Heart left ventricle (tissue), 16 donors: ENCODE measurements at regions not wholly inside any gene's neighbourhood (a gene's known extent, or its start where the extent isn't known, plus 50 kb on each side); places are given as distances from the start of the nearest gene placed in this dataset.

Experiments
- ATAC-seq, 4 donors: fragments of 200-7000 bp; cut with Tn5 transposase; one replicate each; pipeline ENCODE4 v1.9.1; 2020 to 2022; ENCODE audit warnings: moderate library complexity in 4 of 4, mild to moderate bottlenecking in 3 of 4, moderate number of reproducible peaks in 1 of 4
- DNase-seq, 5 donors: peaks; one replicate each; pipeline ENCODE4 v3.0.0-alpha.2; 2020
- H3K27ac ChIP-seq, 12 donors: fragments of 200-600 bp; sonication (generic) in 4 of 12; one replicate each; pipeline versions ENCODE4 v1.5.0 to v1.8.0; 2016 to 2022; ENCODE audit warnings: mild to moderate bottlenecking in 2 of 12
- H3K27me3 ChIP-seq, 9 donors: fragments of 200-600 bp; sonication (generic) in 2 of 9; one replicate each; pipeline versions ENCODE4 v1.5.1 to v1.8.0; 2016 to 2022; ENCODE audit warnings: mild to moderate bottlenecking in 3 of 9
- H3K36me3 ChIP-seq, 9 donors: fragments of 200-600 bp; sonication (generic) in 2 of 9; one replicate each; pipeline versions ENCODE4 v1.5.0 to v1.8.0; 2018 to 2022; ENCODE audit warnings: mild to moderate bottlenecking in 2 of 9
- H3K4me1 ChIP-seq, 12 donors: fragments of 200-600 bp; sonication (generic) in 4 of 12; one replicate each; pipeline versions ENCODE4 v1.5.0 to v1.8.0; 2016 to 2022; ENCODE audit warnings: mild to moderate bottlenecking in 3 of 12
- H3K4me3 ChIP-seq, 12 donors: fragments of 200-600 bp; sonication (generic) in 4 of 12; one replicate each; pipeline versions ENCODE4 v1.5.0 to v1.8.0; 2017 to 2022; ENCODE audit warnings: mild to moderate bottlenecking in 9 of 12, moderate library complexity in 4 of 12
- H3K9me3 ChIP-seq, 12 donors: fragments of 200-600 bp; sonication (generic) in 4 of 12; one replicate each; pipeline versions ENCODE4 v1.5.0 to v1.8.0; 2016 to 2022; ENCODE audit warnings: mild to moderate bottlenecking in 1 of 12
- CTCF ChIP-seq, 12 donors: fragments of 200-600 bp; sonication (generic) in 4 of 12; IDR thresholded peaks; one replicate each; pipeline versions ENCODE4 v1.5.0 to v1.8.0; 2018 to 2022; ENCODE audit warnings: antibody characterized with exemption in 12 of 12, mild to moderate bottlenecking in 5 of 12
- POLR2A ChIP-seq, 2 donors: fragments of 450-650 bp; IDR thresholded peaks; one replicate each; pipeline ENCODE4 v1.6.1; 2017; ENCODE audit warnings: antibody characterized with exemption in 2 of 2, mild to moderate bottlenecking in 2 of 2, moderate library complexity in 2 of 2
- WGBS, 4 donors: extraction: QIAGEN DNeasy Blood & Tissue Kit in 2 of 4; methylation state at CpG; one replicate each; pipeline versions ENCODE4 v1.1.5 to v1.1.7; 2013 to 2018; 5-methylcytosine and 5-hydroxymethylcytosine counted together
- intact Hi-C, 10 donors: fragments of 100-400 bp; cut with DNase I; formaldehyde crosslinking; loops; one replicate each; pipeline versions ENCODE4 v1.11.1 to v1.14.2; 2022
- donor health status: ischemic (EF 13 %, LVEDD 7.1; RV severe dilation, severe dysfunction).
- donor health status: healthy with polysubstance abuse.
- donor health status: DM: no; HTN: yes; CAD: no.
- donor health status: DM: no; HTN: no; CAD: no.
- donor health status: ischemic (EF 25% LVEDD 6.9; RV normal size, moderate dysfunction).
- donor health status: ischemic (EF 25% LVEDD 5.7; RV mildly dilated, moderate dysfunction).
- donor health status: healthy.
- donor health status: DM: yes; HTN: yes; CAD: no.
- donor health status: ischemic (EF 35%, LVEDD 5.7; RV mildly dilated, moderate dysfunction).
- donor health status: nonischemic (EF 11% LVEDD 7.7; RV severe dilation, severe dysfunction).
- donor health status: DM: yes; HTN: yes; CAD: no.
- donor health status: PGD.
- donor health status: ischemic (EF 29% LVEDD 5.4; RV normal size, mild dysfunction).
- donor health status: nonischemic (EF 23%, LVEDD 6.1; RV moderate dilation, normal function).

- Histone ChIP-seq H3K27ac (no peak overlapping the region), H3K27me3 (no peaks in the 10 kb centered on the region), H3K4me1 (no peaks in the 10 kb centered on the region), H3K9me3 (no peaks in the 10 kb centered on the region), H3K4me3 (no peak overlapping the region), H3K36me3 (no peaks in the 10 kb centered on the region)
- WGBS, 4 donors: 88 to 96% (median 90%) methylated on average over 1 of the region's 1 CpG
- DNase-seq: no peak
- no peak for ATAC-seq
- TF ChIP-seq CTCF (IDR thresholded peaks at IDR 0.05) (no peak), POLR2A (IDR thresholded peaks at IDR 0.05) (no peak)
- intact Hi-C loops: no loop called here
These were observed 1311.7 kb upstream of the NXPH2 start for GRCh38 chr2:140091926-140092325.

DNA sequence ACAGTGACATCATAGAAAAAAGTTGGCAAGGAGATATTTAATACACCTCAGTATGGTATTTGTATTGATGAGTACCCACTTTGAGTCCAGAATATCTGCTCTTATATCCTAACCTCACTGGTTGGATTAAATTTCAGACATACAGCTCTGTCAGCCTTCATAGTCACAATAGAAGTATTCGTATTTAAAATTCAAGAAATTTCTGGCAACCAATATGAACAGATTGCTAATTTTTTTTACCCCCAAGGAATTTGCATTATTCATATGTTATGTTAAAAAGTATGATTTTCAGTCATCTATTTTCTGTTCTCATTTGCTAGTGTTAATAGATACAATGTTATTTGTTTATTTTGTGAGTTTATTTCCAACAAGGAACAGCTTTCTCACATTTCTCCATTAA lies 1306.8 kb upstream of the NXPH2 start:
- Histone ChIP-seq H3K9me3 (no peaks in the 10 kb centered on the region), H3K27me3 (no peaks in the 10 kb centered on the region), H3K36me3 (no peaks in the 10 kb centered on the region), H3K27ac (no peak overlapping the region), H3K4me1 (no peaks in the 10 kb centered on the region), H3K4me3 (no peak overlapping the region)
- ATAC-seq (no peak), DNase-seq (no peak)
- TF ChIP-seq POLR2A (IDR thresholded peaks at IDR 0.05) (no peak), CTCF (IDR thresholded peaks at IDR 0.05) (no peak)
- intact Hi-C loops: loop anchor here in 1 of 10 donors (5.0 kb wide), 1 partner anchor 775 kb away; no protein-coding TSS in a partner anchor
- WGBS, 4 donors: 74 to 88% (median 78%) methylated on average over 1 of the region's 1 CpG

GRCh38 chr2:140085674-140086073 lies 1305.5 kb upstream of the NXPH2 start:
- Histone ChIP-seq H3K4me3 (no peak overlapping the region), H3K27me3 (no peaks in the 10 kb centered on the region), H3K27ac (no peak overlapping the region), H3K9me3 (no peaks in the 10 kb centered on the region), H3K36me3 (no peaks in the 10 kb centered on the region), H3K4me1 (no peaks in the 10 kb centered on the region)
- no peak for ATAC-seq
- DNase-seq: no peak
- TF ChIP-seq CTCF (IDR thresholded peaks at IDR 0.05) (peak in 1 of 12 donors; percentile 5), POLR2A (IDR thresholded peaks at IDR 0.05) (no peak)
- intact Hi-C loops: loop anchor here in 1 of 10 donors (5.0 kb wide), 1 partner anchor 777 kb away; no protein-coding TSS in a partner anchor

- H3K4me3 ChIP-seq: no peak overlapping the region
- no peaks in the 10 kb centered on the region for H3K4me1 ChIP-seq
- no peak for DNase-seq
- no peak for ATAC-seq
- H3K27ac ChIP-seq: no peak overlapping the region
- no peaks in the 10 kb centered on the region for H3K9me3 ChIP-seq
- intact Hi-C loops: no loop called here
- no peaks in the 10 kb centered on the region for H3K27me3 ChIP-seq
- H3K36me3 ChIP-seq: no peaks in the 10 kb centered on the region
- TF ChIP-seq CTCF (IDR thresholded peaks at IDR 0.05): no peak
- no peak for TF ChIP-seq POLR2A (IDR thresholded peaks at IDR 0.05)
These were observed 1298.8 kb upstream of the NXPH2 start for GRCh38 chr2:140079038-140079437.
